ENCODE measurements at regions not wholly inside any gene's neighbourhood (a gene's known extent, or its start where the extent isn't known, plus 50 kb on each side); places are given as distances from the start of the nearest gene placed in this dataset.
"Not testable (repeated sequence)": the region's sequence is repeated elsewhere in the genome, so short reads cannot be mapped to it uniquely, and the experiment has no call there.

DNA sequence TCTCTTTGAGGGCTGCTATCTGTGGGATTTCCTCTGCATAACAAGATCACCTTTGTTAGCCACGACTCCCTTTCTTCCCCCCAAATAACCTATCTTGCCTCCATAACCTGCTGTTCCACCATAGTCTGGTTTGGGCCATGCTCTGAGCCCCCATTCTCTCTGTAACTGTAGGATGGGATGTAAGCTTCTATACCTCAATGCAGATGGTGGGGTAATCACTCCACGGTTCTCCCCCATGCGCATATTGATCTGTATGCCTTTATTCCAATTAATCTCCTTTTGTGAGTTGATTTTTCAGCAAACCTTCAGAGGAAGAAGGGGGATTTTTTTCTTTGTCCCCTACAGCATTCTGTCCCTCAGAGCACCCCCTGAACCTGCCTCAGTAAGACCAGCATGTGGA lies 170.1 kb upstream of the IRF2BP2 start:
- H3K36me3 Mint-ChIP-seq: no peaks in the 10 kb centered on the region
- Histone ChIP-seq H3K79me2 (ENCODE audit: insufficient read depth, low read length) (peaks cover 4% of the 10 kb centered on the region), H4K20me1 (ENCODE audit: insufficient read depth, low read length) (no peaks in the 10 kb centered on the region), H3K36me3 (replicated peaks in 1 of 2; ENCODE audit: control insufficient read depth in 1 of 2, insufficient read depth in 2 of 2, low read length in 2 of 2) (no peaks in the 10 kb centered on the region), H3K9me3 (replicated peaks in 1 of 2; ENCODE audit: control insufficient read depth in 1 of 2, insufficient read depth in 1 of 2, low read length in 2 of 2) (no peaks in the 10 kb centered on the region), H2AFZ (ENCODE audit: insufficient read depth, low read depth, low read length, poor library complexity, severe bottlenecking) (peak overlapping the region; percentile 13), H3K4me2 (replicated peaks; ENCODE audit: extremely low read depth, low read length, poor library complexity, severe bottlenecking) (no peak overlapping the region), H3K9ac (ENCODE audit: insufficient read depth, low read length, poor library complexity, severe bottlenecking) (no peak overlapping the region), H3K4me3 (replicated peaks in 1 of 3; ENCODE audit: low read depth in 2 of 3, low read length in 3 of 3) (no peak overlapping the region), H3K27ac (ENCODE audit: low read depth in 1 of 2, low read length in 2 of 2) (no peak overlapping the region), H3K27me3 (ENCODE audit: control insufficient read depth in 2 of 2, insufficient read depth in 2 of 2, low read length in 2 of 2) (no peaks in the 10 kb centered on the region), H3K4me1 (ENCODE audit: control insufficient read depth in 1 of 2, insufficient read depth in 2 of 2, low read length in 2 of 2) (peaks cover 46 to 47% of the 10 kb centered on the region in 2 donors)
- no peak for DNase-seq
- 86% methylated on average over 1 of the region's 3 CpGs for WGBS (ENCODE audit: insufficient coverage)
- no peaks in the 10 kb centered on the region for H3K9me3 Mint-ChIP-seq
- H3K4me3 Mint-ChIP-seq: no peak overlapping the region
- peaks cover 0 to 2% (median 2%) of the 10 kb centered on the region in 3 donors for H3K27me3 Mint-ChIP-seq (ENCODE audit: low read depth in 3 of 3)
- TF ChIP-seq, protein P1, sequence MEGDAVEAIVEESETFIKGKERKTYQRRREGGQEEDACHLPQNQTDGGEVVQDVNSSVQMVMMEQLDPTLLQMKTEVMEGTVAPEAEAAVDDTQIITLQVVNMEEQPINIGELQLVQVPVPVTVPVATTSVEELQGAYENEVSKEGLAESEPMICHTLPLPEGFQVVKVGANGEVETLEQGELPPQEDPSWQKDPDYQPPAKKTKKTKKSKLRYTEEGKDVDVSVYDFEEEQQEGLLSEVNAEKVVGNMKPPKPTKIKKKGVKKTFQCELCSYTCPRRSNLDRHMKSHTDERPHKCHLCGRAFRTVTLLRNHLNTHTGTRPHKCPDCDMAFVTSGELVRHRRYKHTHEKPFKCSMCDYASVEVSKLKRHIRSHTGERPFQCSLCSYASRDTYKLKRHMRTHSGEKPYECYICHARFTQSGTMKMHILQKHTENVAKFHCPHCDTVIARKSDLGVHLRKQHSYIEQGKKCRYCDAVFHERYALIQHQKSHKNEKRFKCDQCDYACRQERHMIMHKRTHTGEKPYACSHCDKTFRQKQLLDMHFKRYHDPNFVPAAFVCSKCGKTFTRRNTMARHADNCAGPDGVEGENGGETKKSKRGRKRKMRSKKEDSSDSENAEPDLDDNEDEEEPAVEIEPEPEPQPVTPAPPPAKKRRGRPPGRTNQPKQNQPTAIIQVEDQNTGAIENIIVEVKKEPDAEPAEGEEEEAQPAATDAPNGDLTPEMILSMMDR (IDR thresholded peaks at IDR 0.05): no peak
- no peaks in the 10 kb centered on the region for H3K4me1 Mint-ChIP-seq
- no peak overlapping the region for H3K27ac Mint-ChIP-seq
- intact Hi-C loops (cut with micrococcal nuclease): no loop called here

DNA sequence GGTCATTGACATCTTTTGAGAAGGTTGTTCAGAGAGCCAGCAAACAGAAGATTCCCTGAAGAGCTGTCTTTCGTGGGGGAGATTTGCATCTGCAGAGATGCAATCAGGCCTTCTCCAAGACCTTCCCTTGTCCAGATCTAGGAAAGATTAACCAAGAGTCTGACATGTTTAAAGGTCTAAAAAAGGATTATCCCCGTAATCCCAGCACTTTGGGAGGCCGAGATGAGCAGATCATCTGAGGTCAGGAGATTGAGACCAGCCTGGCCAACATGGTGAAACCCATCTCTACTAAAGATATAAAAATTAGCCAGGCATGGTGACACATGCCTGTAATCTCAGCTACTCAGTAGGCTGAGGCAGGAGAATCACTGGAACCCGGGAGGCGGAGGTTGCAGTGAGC lies 169.6 kb upstream of the IRF2BP2 start:
- H3K36me3 ChIP-seq (replicated peaks in 1 of 2; ENCODE audit: control insufficient read depth in 1 of 2, insufficient read depth in 2 of 2, low read length in 2 of 2); H3K4me3 ChIP-seq (replicated peaks in 1 of 3; ENCODE audit: low read depth in 2 of 3, low read length in 3 of 3); H3K27me3 ChIP-seq (ENCODE audit: control insufficient read depth in 2 of 2, insufficient read depth in 2 of 2, low read length in 2 of 2); H3K9me3 Mint-ChIP-seq; H3K27me3 Mint-ChIP-seq (ENCODE audit: low read depth in 3 of 3); H3K4me3 Mint-ChIP-seq; H3K36me3 Mint-ChIP-seq; H3K27ac Mint-ChIP-seq; H3K4me2 ChIP-seq (replicated peaks; ENCODE audit: extremely low read depth, low read length, poor library complexity, severe bottlenecking); H3K79me2 ChIP-seq (ENCODE audit: insufficient read depth, low read length); H4K20me1 ChIP-seq (ENCODE audit: insufficient read depth, low read length); DNase-seq; H3K4me1 Mint-ChIP-seq; H3K9ac ChIP-seq (ENCODE audit: insufficient read depth, low read length, poor library complexity, severe bottlenecking); H3K9me3 ChIP-seq (replicated peaks in 1 of 2; ENCODE audit: control insufficient read depth in 1 of 2, insufficient read depth in 1 of 2, low read length in 2 of 2): not testable (repeated sequence)
- peaks cover 51 to 52% of the 10 kb centered on the region in 2 donors for H3K4me1 ChIP-seq (ENCODE audit: control insufficient read depth in 1 of 2, insufficient read depth in 2 of 2, low read length in 2 of 2)
- peak overlapping the region; percentile 85 to 99 for H3K27ac ChIP-seq (ENCODE audit: low read depth in 1 of 2, low read length in 2 of 2)
- 93% methylated on average over 5 of the region's 5 CpGs for WGBS (ENCODE audit: insufficient coverage)
- intact Hi-C loops (cut with micrococcal nuclease): loop anchor here in 1 of 2 donors (5.0 kb wide), 1 partner anchor 198 kb away; no protein-coding TSS in a partner anchor
- peak overlapping the region; percentile 83 for H2AFZ ChIP-seq (ENCODE audit: insufficient read depth, low read depth, low read length, poor library complexity, severe bottlenecking)

Data from CD14-positive monocyte (primary cell).